Heart left ventricle (tissue), 16 donors: ENCODE measurements at regions not wholly inside any gene's neighbourhood (a gene's known extent, or its start where the extent isn't known, plus 50 kb on each side); places are given as distances from the start of the nearest gene placed in this dataset.

Source experiments
- ATAC-seq, 4 donors: fragments of 200-7000 bp; cut with Tn5 transposase; one replicate each; pipeline ENCODE4 v1.9.1; 2020 to 2022; ENCODE audit warnings: moderate library complexity in 4 of 4, mild to moderate bottlenecking in 3 of 4, moderate number of reproducible peaks in 1 of 4
- DNase-seq, 5 donors: peaks; one replicate each; pipeline ENCODE4 v3.0.0-alpha.2; 2020
- H3K27ac ChIP-seq, 12 donors: fragments of 200-600 bp; sonication (generic) in 4 of 12; one replicate each; pipeline versions ENCODE4 v1.5.0 to v1.8.0; 2016 to 2022; ENCODE audit warnings: mild to moderate bottlenecking in 2 of 12
- H3K27me3 ChIP-seq, 9 donors: fragments of 200-600 bp; sonication (generic) in 2 of 9; one replicate each; pipeline versions ENCODE4 v1.5.1 to v1.8.0; 2016 to 2022; ENCODE audit warnings: mild to moderate bottlenecking in 3 of 9
- H3K36me3 ChIP-seq, 9 donors: fragments of 200-600 bp; sonication (generic) in 2 of 9; one replicate each; pipeline versions ENCODE4 v1.5.0 to v1.8.0; 2018 to 2022; ENCODE audit warnings: mild to moderate bottlenecking in 2 of 9
- H3K4me1 ChIP-seq, 12 donors: fragments of 200-600 bp; sonication (generic) in 4 of 12; one replicate each; pipeline versions ENCODE4 v1.5.0 to v1.8.0; 2016 to 2022; ENCODE audit warnings: mild to moderate bottlenecking in 3 of 12
- H3K4me3 ChIP-seq, 12 donors: fragments of 200-600 bp; sonication (generic) in 4 of 12; one replicate each; pipeline versions ENCODE4 v1.5.0 to v1.8.0; 2017 to 2022; ENCODE audit warnings: mild to moderate bottlenecking in 9 of 12, moderate library complexity in 4 of 12
- H3K9me3 ChIP-seq, 12 donors: fragments of 200-600 bp; sonication (generic) in 4 of 12; one replicate each; pipeline versions ENCODE4 v1.5.0 to v1.8.0; 2016 to 2022; ENCODE audit warnings: mild to moderate bottlenecking in 1 of 12
- CTCF ChIP-seq, 12 donors: fragments of 200-600 bp; sonication (generic) in 4 of 12; IDR thresholded peaks; one replicate each; pipeline versions ENCODE4 v1.5.0 to v1.8.0; 2018 to 2022; ENCODE audit warnings: antibody characterized with exemption in 12 of 12, mild to moderate bottlenecking in 5 of 12
- POLR2A ChIP-seq, 2 donors: fragments of 450-650 bp; IDR thresholded peaks; one replicate each; pipeline ENCODE4 v1.6.1; 2017; ENCODE audit warnings: antibody characterized with exemption in 2 of 2, mild to moderate bottlenecking in 2 of 2, moderate library complexity in 2 of 2
- WGBS, 4 donors: extraction: QIAGEN DNeasy Blood & Tissue Kit in 2 of 4; methylation state at CpG; one replicate each; pipeline versions ENCODE4 v1.1.5 to v1.1.7; 2013 to 2018; 5-methylcytosine and 5-hydroxymethylcytosine counted together
- intact Hi-C, 10 donors: fragments of 100-400 bp; cut with DNase I; formaldehyde crosslinking; loops; one replicate each; pipeline versions ENCODE4 v1.11.1 to v1.14.2; 2022
- microRNA-seq, 4 donors: library from miRNA; unstranded; fragments of <30 nt; microRNA quantifications; one replicate each; pipeline versions ENCODE4 to v1.2.0, GENCODE V29; 2017 to 2020
- donor health status: ischemic (EF 13 %, LVEDD 7.1; RV severe dilation, severe dysfunction).
- donor health status: healthy with polysubstance abuse.
- donor health status: DM: no; HTN: yes; CAD: no.
- donor health status: DM: no; HTN: no; CAD: no.
- donor health status: ischemic (EF 25% LVEDD 6.9; RV normal size, moderate dysfunction).
- donor health status: ischemic (EF 25% LVEDD 5.7; RV mildly dilated, moderate dysfunction).
- donor health status: healthy.
- donor health status: DM: yes; HTN: yes; CAD: no.
- donor health status: ischemic (EF 35%, LVEDD 5.7; RV mildly dilated, moderate dysfunction).
- donor health status: nonischemic (EF 11% LVEDD 7.7; RV severe dilation, severe dysfunction).
- donor health status: DM: yes; HTN: yes; CAD: no.
- donor health status: PGD.
- donor health status: ischemic (EF 29% LVEDD 5.4; RV normal size, mild dysfunction).
- donor health status: nonischemic (EF 23%, LVEDD 6.1; RV moderate dilation, normal function).

- no peaks in the 10 kb centered on the region for H3K9me3 ChIP-seq
- WGBS, 4 donors, result 20 to 56% (median 43%) methylated on average over 1 of the region's 1 CpG
- H3K4me1 ChIP-seq, result peaks cover 8 to 49% (median 36%) of the 10 kb centered on the region in 12 donors
- H3K27me3 ChIP-seq, result no peaks in the 10 kb centered on the region
- H3K4me3 ChIP-seq, result no peak overlapping the region
- ATAC-seq (no peak), DNase-seq (no peak)
- intact Hi-C loops, result loop anchor here in 6 of 10 donors (5.0 to 10.0 kb wide), 5 partner anchors 49 to 84 kb away; partner anchors contain the start of gene LGALSL (in 2 of the 6)
- no peaks in the 10 kb centered on the region for H3K36me3 ChIP-seq
- peak overlapping the region; percentile 71 to 97 (median 86) for H3K27ac ChIP-seq
- TF ChIP-seq POLR2A (IDR thresholded peaks at IDR 0.05) (no peak), CTCF (IDR thresholded peaks at IDR 0.05) (peak in 2 of 12 donors; percentile 12 to 14)
Measured at GRCh38 chr2:64402876-64403275, 51.1 kb upstream of the LGALSL start.

GRCh38 chr2:64403426-64403825, 50.5 kb upstream of the LGALSL start:
- TF ChIP-seq POLR2A (IDR thresholded peaks at IDR 0.05) (no peak), CTCF (IDR thresholded peaks at IDR 0.05) (no peak)
- no peak for DNase-seq
- intact Hi-C loops, result loop anchor here in 6 of 10 donors (5.0 to 10.0 kb wide), 5 partner anchors 49 to 84 kb away; partner anchors contain the start of gene LGALSL (in 2 of the 6)
- H3K9me3 ChIP-seq, result no peaks in the 10 kb centered on the region
- peaks cover 8 to 49% (median 36%) of the 10 kb centered on the region in 12 donors for H3K4me1 ChIP-seq
- H3K36me3 ChIP-seq, result no peaks in the 10 kb centered on the region
- peak in 1 of 4 donors; percentile 2 for ATAC-seq
- 56 to 72% (median 63%) methylated on average over 8 of the region's 8 CpGs for WGBS, 4 donors
- H3K27ac ChIP-seq, result peak overlapping the region; percentile 71 to 97 (median 86)
- H3K4me3 ChIP-seq, result peak overlapping the region in 6 of 12 donors; percentile 2 to 29 (median 6)
- H3K27me3 ChIP-seq, result no peaks in the 10 kb centered on the region

GRCh38 chr2:64404002-64404731, 49.8 kb upstream of the LGALSL start:
- H3K9me3 ChIP-seq, result no peaks in the 10 kb centered on the region
- WGBS, 4 donors, result 8 to 19% (median 11%) methylated on average over 9 of the region's 9 CpGs
- H3K36me3 ChIP-seq, result no peaks in the 10 kb centered on the region
- H3K27me3 ChIP-seq, result no peaks in the 10 kb centered on the region
- peaks cover 8 to 49% (median 36%) of the 10 kb centered on the region in 12 donors for H3K4me1 ChIP-seq
- H3K4me3 ChIP-seq, result peak overlapping the region in 8 of 12 donors; percentile 2 to 29 (median 6)
- DNase-seq, result peak; percentile 89 to 92 (median 90)
- intact Hi-C loops, result loop anchor here in 7 of 10 donors (1.0 to 10.0 kb wide), 8 partner anchors 48 to 83 kb away; partner anchors contain the start of gene LGALSL (in 3 of the 7)
- peak; percentile 89 to 94 (median 94) for ATAC-seq
- H3K27ac ChIP-seq, result peak overlapping the region; percentile 71 to 97 (median 86)
- no peak for TF ChIP-seq CTCF (IDR thresholded peaks at IDR 0.05)
- TF ChIP-seq POLR2A (IDR thresholded peaks at IDR 0.05), result no peak

Small RNAs in the stretch of these regions (microRNA-seq; reads per million reads assigned to microRNA genes)
- gene MIR4433A, result 0 reads per million in 4 donors
- gene MIR4433B, result 0 reads per million in 4 donors
